GM12878 (cell line): ENCODE measurements at regions not wholly inside any gene's neighbourhood (a gene's known extent, or its start where the extent isn't known, plus 50 kb on each side); places are given as distances from the start of the nearest gene placed in this dataset.

Experiments used
- ATAC-seq: fragments of 200-7000 bp; cut with Tn5 transposase; 3 replicates; pipeline ENCODE4 v1.9.1; 2020; ENCODE audit warnings: mild to moderate bottlenecking, moderate library complexity
- BruUV-seq: library from RNA; stranded (reverse); fragments of 400-500 nt; replicated peaks from 2 replicates; lab custom pipeline; 2021; lab: Mats Ljungman, UMichigan
- CTCF ChIA-PET: fragments of 300-600 bp; sonication (Branson Sonifier 250); formaldehyde crosslinking; extraction: SDS; loops from one replicate; lab custom pipeline; 2021; ENCODE audit warnings: inconsistent platforms; lab: Yijun Ruan, JAX
- POLR2A ChIA-PET: fragments of 350-600 bp; formaldehyde crosslinking; extraction: SDS; loops from one replicate; lab custom pipeline; 2021; ENCODE audit warnings: inconsistent platforms; lab: Charles Lee
- RAD21 ChIA-PET: fragments of 300-600 bp; sonication (Branson Sonifier 250); formaldehyde crosslinking; loops from one replicate; lab custom pipeline; 2023; ENCODE audit warnings: antibody characterized with exemption; ENCODE audit not compliant: unreplicated experiment; lab: Charles Lee
- SMC1A ChIA-PET: fragments of 300-600 bp; sonication (Branson Sonifier 250); formaldehyde crosslinking; loops from one replicate; lab custom pipeline; 2023; ENCODE audit not compliant: unreplicated experiment, uncharacterized antibody; lab: Charles Lee
- DNase-seq: peaks from one replicate; pipeline ENCODE4 v3.0.0-alpha.2; 2011; ENCODE audit warnings: low read depth, low spot score
- FAIRE-seq: peaks from 3 replicates; lab custom pipeline; 2011; peaks lifted over from hg19 to GRCh38; lab: Jason Lieb, UNC
- H2AFZ ChIP-seq: 2 replicates; pipeline ENCODE4 v1.6.0; 2011; ENCODE audit warnings: low read depth, low read length, control low read depth; ENCODE audit not compliant: control insufficient read depth
- H3K27ac ChIP-seq: 2 replicates; pipeline ENCODE4 v1.5.1; 2011; ENCODE audit warnings: control low read depth; ENCODE audit not compliant: control insufficient read depth, insufficient read depth
- H3K27me3 ChIP-seq, 2 experiments: replicated peaks in 1 of 2; 2 replicates each; pipeline versions ENCODE4 v1.6.0 to v1.6.1; 2011; ENCODE audit warnings: low read length in 1 of 2; ENCODE audit not compliant: control insufficient read depth in 2 of 2, insufficient read depth in 2 of 2
- H3K36me3 ChIP-seq, 2 experiments: 2 replicates each; pipeline ENCODE4 v1.5.1; 2011; ENCODE audit warnings: low read length in 1 of 2; ENCODE audit not compliant: control insufficient read depth in 2 of 2, insufficient read depth in 2 of 2
- H3K4me1 ChIP-seq: 2 replicates; pipeline ENCODE4 v1.6.1; 2011; ENCODE audit warnings: mild to moderate bottlenecking, low read length, moderate library complexity, mixed read lengths; ENCODE audit not compliant: control insufficient read depth, insufficient read depth
- H3K4me2 ChIP-seq: 2 replicates; pipeline ENCODE4 v1.6.0; 2011; ENCODE audit warnings: control low read depth; ENCODE audit not compliant: control insufficient read depth, insufficient read depth
- H3K4me3 ChIP-seq: fragments of 200-600 bp; sonication (generic); 2 replicates; pipeline ENCODE4 v1.5.1; 2016
- H3K79me2 ChIP-seq: 2 replicates; pipeline ENCODE4 v1.6.0; 2011; ENCODE audit warnings: low read length; ENCODE audit not compliant: control insufficient read depth, insufficient read depth
- H3K9ac ChIP-seq: 2 replicates; pipeline ENCODE4 v1.8.0; 2011; ENCODE audit warnings: low read length, control low read depth, mixed read lengths; ENCODE audit not compliant: control insufficient read depth, insufficient read depth
- H3K9me3 ChIP-seq: replicated peaks from 3 replicates; pipeline ENCODE4 v1.5.1; 2011; ENCODE audit warnings: mild to moderate bottlenecking, low read length; ENCODE audit not compliant: control insufficient read depth, insufficient read depth
- H4K20me1 ChIP-seq: 2 replicates; pipeline ENCODE4 v1.6.0; 2011; ENCODE audit not compliant: control insufficient read depth, insufficient read depth
- DPF2 ChIP-seq: fragments of 450-650 bp; IDR thresholded peaks from 2 replicates; pipeline ENCODE4 v1.6.1; 2017; ENCODE audit warnings: mild to moderate bottlenecking
- FOS ChIP-seq: IDR thresholded peaks from 3 replicates; pipeline ENCODE4 v1.6.1; 2011; ENCODE audit warnings: borderline replicate concordance; ENCODE audit not compliant: insufficient read length; ENCODE audit errors: extremely low read depth
- POLR2A ChIP-seq: IDR thresholded peaks from 2 replicates; pipeline ENCODE4 v1.6.1; 2011; ENCODE audit warnings: low read depth, mild to moderate bottlenecking, low read length
- RELA ChIP-seq: fragments of 450-650 bp; IDR thresholded peaks from 2 replicates; pipeline ENCODE4 v1.8.0; 2014; ENCODE audit warnings: borderline replicate concordance; ENCODE audit not compliant: partially characterized antibody
- WGBS: methylation state at CpG from one replicate; pipeline ENCODE4 v1.1.6; 2016; ENCODE audit warnings: low lambda C conversion rate; ENCODE audit not compliant: insufficient replicate concordance, insufficient coverage; ENCODE audit errors: missing lambda C conversion rate; 5-methylcytosine and 5-hydroxymethylcytosine counted together
- in situ Hi-C: fragments of 300-500 bp; cut with MboI; formaldehyde crosslinking; loops from 9 replicates; pipeline ENCODE4 v1.14.3; 2018; ENCODE audit warnings: mixed read lengths
- intact Hi-C: fragments of 100-400 bp; cut with micrococcal nuclease; formaldehyde crosslinking; loops from one replicate; pipeline ENCODE4 v1.14.2; 2022; ENCODE audit not compliant: unreplicated experiment
- TF ChIP-seq, protein P1 (sequence below): fragments of 450-650 bp; IDR thresholded peaks from 2 replicates; pipeline ENCODE4 v1.6.1; 2017; ENCODE audit warnings: mild to moderate bottlenecking, moderate library complexity
- TF ChIP-seq, protein P2 (sequence below): fragments of 450-650 bp; IDR thresholded peaks from 2 replicates; pipeline ENCODE4 v1.6.1; 2017; ENCODE audit warnings: mild to moderate bottlenecking, moderate library complexity
- TF ChIP-seq, protein P3 (sequence below): IDR thresholded peaks from 2 replicates; pipeline ENCODE4 v1.6.1; 2012; ENCODE audit warnings: low read length, inconsistent platforms

DNA sequence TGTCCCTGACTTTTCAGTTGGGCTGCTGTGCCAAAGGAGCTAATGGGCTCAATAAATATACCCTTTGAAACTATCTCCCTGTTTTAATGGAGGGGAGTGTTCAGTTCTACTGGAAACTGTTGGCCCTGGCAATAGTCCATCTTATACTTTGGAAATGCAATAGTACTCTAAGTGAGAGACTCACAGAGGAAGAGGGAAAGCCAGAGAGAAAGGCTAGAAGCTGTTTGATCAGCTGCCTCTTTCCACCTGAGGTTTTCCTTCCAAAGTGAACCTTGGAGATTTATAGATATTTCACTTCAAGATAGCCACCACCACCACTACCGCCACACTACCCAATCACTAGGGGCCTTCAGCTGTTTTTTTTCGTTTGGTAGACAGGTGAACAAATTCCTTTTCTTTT, 93.6 kb upstream of the CCDC91 start:
- CTCF ChIA-PET = interaction anchor here (0.7 kb wide), 1 partner anchor 156 kb away, joined by 3 read pairs; no protein-coding TSS in a partner anchor
- POLR2A ChIA-PET = no interaction called here

DNA sequence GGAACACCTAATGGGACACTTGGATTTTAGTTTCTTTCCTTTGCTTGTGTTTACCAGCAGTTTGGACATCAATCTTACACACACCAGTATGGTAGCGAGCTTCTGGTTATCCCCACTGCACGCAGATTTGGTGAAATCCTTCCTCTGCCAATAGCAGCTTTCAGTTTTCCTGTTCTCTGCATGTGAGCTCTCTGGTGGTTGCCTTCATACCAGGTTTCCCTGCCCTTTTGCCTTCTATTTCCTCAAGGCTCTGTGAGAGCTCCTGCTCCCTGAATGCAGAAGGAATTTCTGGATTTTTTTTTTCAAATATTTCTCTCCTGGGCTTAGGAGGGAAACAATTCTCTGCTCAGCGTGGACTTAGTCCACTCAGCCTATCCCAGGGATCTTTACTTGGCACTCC, 93.0 kb upstream of the CCDC91 start:
- H3K27ac ChIP-seq = no peak overlapping the region
- no peaks in the 10 kb centered on the region for H4K20me1 ChIP-seq
- no peak overlapping the region for H3K4me2 ChIP-seq
- FAIRE-seq = no peak
- SMC1A ChIA-PET = interaction anchor here (0.9 kb wide), 1 partner anchor 505 kb away, joined by 3 read pairs; no protein-coding TSS in a partner anchor
- ATAC-seq = no peak
- no peaks in the 10 kb centered on the region for H3K4me1 ChIP-seq
- H3K27me3 ChIP-seq = no peaks in the 10 kb centered on the region; a peak in 1 of 4 replicates
- H3K36me3 ChIP-seq = no peaks in the 10 kb centered on the region
- RAD21 ChIA-PET = no interaction called here
- intact Hi-C loops (no loop called here), in situ Hi-C loops (no loop called here)
- H3K9me3 ChIP-seq = no peaks in the 10 kb centered on the region
- 59% methylated on average over 3 of the region's 3 CpGs for WGBS
- H3K9ac ChIP-seq = no peak overlapping the region
- no peak overlapping the region for H3K4me3 ChIP-seq
- no peaks in the 10 kb centered on the region for H3K79me2 ChIP-seq
- no peak for DNase-seq
- no peak overlapping the region for H2AFZ ChIP-seq
- POLR2A ChIA-PET = no interaction called here
- CTCF ChIA-PET = interaction anchor here (0.7 kb wide), 1 partner anchor 157 kb away, joined by 3 read pairs; no protein-coding TSS in a partner anchor
- no TSS peak for BruUV-seq
- TF ChIP-seq, protein P1, sequence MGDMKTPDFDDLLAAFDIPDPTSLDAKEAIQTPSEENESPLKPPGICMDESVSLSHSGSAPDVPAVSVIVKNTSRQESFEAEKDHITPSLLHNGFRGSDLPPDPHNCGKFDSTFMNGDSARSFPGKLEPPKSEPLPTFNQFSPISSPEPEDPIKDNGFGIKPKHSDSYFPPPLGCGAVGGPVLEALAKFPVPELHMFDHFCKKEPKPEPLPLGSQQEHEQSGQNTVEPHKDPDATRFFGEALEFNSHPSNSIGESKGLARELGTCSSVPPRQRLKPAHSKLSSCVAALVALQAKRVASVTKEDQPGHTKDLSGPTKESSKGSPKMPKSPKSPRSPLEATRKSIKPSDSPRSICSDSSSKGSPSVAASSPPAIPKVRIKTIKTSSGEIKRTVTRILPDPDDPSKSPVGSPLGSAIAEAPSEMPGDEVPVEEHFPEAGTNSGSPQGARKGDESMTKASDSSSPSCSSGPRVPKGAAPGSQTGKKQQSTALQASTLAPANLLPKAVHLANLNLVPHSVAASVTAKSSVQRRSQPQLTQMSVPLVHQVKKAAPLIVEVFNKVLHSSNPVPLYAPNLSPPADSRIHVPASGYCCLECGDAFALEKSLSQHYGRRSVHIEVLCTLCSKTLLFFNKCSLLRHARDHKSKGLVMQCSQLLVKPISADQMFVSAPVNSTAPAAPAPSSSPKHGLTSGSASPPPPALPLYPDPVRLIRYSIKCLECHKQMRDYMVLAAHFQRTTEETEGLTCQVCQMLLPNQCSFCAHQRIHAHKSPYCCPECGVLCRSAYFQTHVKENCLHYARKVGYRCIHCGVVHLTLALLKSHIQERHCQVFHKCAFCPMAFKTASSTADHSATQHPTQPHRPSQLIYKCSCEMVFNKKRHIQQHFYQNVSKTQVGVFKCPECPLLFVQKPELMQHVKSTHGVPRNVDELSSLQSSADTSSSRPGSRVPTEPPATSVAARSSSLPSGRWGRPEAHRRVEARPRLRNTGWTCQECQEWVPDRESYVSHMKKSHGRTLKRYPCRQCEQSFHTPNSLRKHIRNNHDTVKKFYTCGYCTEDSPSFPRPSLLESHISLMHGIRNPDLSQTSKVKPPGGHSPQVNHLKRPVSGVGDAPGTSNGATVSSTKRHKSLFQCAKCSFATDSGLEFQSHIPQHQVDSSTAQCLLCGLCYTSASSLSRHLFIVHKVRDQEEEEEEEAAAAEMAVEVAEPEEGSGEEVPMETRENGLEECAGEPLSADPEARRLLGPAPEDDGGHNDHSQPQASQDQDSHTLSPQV = no peak
- no peak for TF ChIP-seq POLR2A
- TF ChIP-seq, protein P2, sequence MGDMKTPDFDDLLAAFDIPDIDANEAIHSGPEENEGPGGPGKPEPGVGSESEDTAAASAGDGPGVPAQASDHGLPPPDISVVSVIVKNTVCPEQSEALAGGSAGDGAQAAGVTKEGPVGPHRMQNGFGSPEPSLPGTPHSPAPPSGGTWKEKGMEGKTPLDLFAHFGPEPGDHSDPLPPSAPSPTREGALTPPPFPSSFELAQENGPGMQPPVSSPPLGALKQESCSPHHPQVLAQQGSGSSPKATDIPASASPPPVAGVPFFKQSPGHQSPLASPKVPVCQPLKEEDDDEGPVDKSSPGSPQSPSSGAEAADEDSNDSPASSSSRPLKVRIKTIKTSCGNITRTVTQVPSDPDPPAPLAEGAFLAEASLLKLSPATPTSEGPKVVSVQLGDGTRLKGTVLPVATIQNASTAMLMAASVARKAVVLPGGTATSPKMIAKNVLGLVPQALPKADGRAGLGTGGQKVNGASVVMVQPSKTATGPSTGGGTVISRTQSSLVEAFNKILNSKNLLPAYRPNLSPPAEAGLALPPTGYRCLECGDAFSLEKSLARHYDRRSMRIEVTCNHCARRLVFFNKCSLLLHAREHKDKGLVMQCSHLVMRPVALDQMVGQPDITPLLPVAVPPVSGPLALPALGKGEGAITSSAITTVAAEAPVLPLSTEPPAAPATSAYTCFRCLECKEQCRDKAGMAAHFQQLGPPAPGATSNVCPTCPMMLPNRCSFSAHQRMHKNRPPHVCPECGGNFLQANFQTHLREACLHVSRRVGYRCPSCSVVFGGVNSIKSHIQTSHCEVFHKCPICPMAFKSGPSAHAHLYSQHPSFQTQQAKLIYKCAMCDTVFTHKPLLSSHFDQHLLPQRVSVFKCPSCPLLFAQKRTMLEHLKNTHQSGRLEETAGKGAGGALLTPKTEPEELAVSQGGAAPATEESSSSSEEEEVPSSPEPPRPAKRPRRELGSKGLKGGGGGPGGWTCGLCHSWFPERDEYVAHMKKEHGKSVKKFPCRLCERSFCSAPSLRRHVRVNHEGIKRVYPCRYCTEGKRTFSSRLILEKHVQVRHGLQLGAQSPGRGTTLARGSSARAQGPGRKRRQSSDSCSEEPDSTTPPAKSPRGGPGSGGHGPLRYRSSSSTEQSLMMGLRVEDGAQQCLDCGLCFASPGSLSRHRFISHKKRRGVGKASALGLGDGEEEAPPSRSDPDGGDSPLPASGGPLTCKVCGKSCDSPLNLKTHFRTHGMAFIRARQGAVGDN = no peak
- no peak for TF ChIP-seq DPF2
- no peak for TF ChIP-seq FOS

More for the DNA sequence above, 93.6 kb upstream of the CCDC91 start:
- WGBS = 38% methylated on average over 2 of the region's 2 CpGs
- no peak for DNase-seq
- intact Hi-C loops = no loop called here
- no TSS peak for BruUV-seq
- FAIRE-seq = no peak
- no peak overlapping the region for H3K4me3 ChIP-seq
- no peaks in the 10 kb centered on the region for H3K4me1 ChIP-seq
- no peaks in the 10 kb centered on the region for H3K79me2 ChIP-seq
- H3K9me3 ChIP-seq = no peaks in the 10 kb centered on the region
- H3K4me2 ChIP-seq = no peak overlapping the region
- H2AFZ ChIP-seq = no peak overlapping the region
- ChIA-PET SMC1A (interaction anchor here (0.6 to 0.9 kb wide), 2 partner anchors 505 to 1114 kb away, joined by 3 read pairs; no protein-coding TSS in a partner anchor), RAD21 (no interaction called here)
- no peaks in the 10 kb centered on the region for H3K36me3 ChIP-seq
- in situ Hi-C loops = no loop called here
- H4K20me1 ChIP-seq = no peaks in the 10 kb centered on the region
- no peak for ATAC-seq
- no peak overlapping the region for H3K9ac ChIP-seq
- no peak overlapping the region for H3K27ac ChIP-seq
- no peaks in the 10 kb centered on the region; a peak in 1 of 4 replicates for H3K27me3 ChIP-seq
- TF ChIP-seq, protein P3, sequence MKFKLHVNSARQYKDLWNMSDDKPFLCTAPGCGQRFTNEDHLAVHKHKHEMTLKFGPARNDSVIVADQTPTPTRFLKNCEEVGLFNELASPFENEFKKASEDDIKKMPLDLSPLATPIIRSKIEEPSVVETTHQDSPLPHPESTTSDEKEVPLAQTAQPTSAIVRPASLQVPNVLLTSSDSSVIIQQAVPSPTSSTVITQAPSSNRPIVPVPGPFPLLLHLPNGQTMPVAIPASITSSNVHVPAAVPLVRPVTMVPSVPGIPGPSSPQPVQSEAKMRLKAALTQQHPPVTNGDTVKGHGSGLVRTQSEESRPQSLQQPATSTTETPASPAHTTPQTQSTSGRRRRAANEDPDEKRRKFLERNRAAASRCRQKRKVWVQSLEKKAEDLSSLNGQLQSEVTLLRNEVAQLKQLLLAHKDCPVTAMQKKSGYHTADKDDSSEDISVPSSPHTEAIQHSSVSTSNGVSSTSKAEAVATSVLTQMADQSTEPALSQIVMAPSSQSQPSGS = no peak
- TF ChIP-seq RELA = no peak
